GM21825 (cell line): ENCODE measurements at regions not wholly inside any gene's neighbourhood (a gene's known extent, or its start where the extent isn't known, plus 50 kb on each side); places are given as distances from the start of the nearest gene placed in this dataset.
"Not testable (repeated sequence)": the region's sequence is repeated elsewhere in the genome, so short reads cannot be mapped to it uniquely, and the experiment has no call there.

ENCODE experiments used
- ATAC-seq: cut with Tn5 transposase; IDR thresholded peaks from one replicate; pipeline ENCODE4 v1.9.1; 2021; ENCODE audit warnings: mild to moderate bottlenecking, moderate library complexity; ENCODE audit not compliant: unreplicated experiment

DNA sequence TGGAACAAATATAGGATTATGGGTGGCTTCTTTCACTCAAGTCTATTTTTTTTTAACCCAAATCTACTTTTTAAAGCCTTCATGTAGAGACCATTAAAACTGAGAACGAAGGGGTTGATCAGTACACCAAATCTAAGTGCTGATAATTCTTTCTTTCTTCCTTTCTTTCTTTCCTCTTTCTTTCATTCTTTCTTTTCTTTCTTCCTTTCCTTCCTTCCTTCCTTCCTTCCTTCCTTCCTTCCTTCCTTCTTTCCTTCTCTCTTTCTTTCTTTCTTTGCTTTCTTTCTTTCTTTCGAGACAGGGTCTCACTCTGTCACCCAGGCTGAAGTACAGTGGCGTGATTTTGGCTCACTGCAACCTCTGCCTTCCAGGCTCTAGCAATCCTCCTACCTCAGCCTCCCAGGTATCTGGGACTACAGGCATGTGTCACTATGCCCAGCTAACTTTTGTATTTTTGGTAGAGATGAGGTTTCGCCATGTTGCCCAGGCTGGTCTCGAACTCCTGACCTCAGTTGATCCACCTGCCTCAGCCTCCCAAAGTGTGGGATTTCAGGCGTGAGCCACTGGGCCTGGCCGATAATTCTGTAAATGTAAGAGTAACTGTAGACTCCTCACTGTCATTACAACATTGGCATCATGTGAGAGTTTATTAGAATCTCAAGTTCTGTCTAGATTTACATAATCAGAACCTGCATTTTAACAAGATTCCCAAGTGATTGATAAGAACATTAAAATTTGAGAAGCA lies 236.4 kb downstream of the TFEC start:
- no peak for ATAC-seq

DNA sequence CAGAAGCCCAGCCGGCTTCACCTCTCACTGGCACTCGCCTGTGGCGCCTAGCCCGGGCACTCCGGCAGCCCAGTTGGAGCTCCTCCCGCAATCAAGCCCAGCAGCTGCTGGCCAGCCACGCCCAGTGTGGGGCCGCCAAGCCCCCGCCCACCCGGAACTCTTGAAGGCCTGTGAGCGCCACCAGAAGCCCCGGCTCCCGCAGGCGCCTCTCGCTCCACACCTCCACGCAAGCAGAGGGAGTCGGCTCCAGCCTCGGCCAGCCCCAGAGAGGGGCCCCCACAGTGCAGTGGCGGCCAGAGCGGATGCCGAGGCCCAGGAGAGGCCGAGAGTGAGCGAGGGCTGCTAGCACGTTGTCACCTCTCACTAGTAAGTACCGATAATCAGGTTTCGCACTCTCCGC lies 240.7 kb downstream of the TFEC start:
- ATAC-seq, result no peak

DNA sequence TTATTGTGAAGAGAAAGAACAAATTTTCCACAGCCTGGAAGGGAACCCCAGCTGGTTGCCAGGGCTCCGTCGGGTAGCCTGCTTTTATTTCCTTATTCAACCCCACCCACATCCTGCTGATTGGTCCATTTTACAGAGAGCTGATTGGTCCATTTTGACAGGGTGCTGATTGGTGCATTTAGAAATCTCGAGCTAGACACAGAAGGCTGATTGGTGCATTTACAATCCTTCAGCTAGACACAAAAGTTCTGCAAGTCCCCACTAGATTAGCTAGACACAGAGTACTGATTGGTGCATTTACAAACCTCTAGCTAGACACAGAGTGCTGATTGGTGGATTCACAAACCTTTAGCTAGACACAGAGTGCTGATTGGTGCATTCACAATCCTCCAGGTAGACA lies 241.1 kb downstream of the TFEC start:
- ATAC-seq, result not testable (repeated sequence)

DNA sequence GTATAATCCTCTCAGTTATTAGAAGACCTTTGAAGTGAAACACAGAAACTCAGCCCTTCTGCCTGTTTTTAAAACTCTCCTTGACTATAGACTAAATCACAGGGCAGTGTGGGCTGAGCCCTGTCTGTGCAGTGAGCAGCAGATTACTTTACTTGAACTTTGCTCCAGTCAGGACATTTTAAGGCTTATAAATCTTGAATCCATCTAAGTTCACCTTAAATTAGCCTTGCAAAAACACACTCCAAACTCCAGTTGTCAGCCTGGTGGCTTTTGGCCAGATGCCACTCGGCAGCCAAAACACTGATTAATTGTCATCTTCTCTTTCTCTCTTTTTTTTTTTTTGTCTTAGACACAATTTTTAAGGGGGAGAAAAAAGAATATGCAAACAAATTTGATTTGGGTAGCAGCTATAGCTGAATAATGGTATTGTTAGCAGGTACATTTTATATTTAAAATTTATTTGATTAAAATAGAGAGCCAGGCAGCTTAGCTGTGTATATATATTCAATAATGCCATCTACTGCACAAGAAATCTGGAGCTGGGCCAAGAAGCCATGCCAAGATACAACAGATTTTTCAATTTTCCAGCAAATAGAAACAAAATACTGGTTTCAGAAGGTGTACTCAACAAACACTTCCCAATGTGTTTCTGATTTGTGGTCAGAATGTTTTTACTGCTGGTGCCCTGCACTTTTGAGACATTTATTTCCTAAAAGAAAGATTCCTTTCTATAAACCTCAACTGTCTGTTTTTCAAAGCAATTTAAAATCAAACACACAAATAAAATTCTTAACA lies 247.7 kb downstream of the TFEC start:
- ATAC-seq, result no peak

DNA sequence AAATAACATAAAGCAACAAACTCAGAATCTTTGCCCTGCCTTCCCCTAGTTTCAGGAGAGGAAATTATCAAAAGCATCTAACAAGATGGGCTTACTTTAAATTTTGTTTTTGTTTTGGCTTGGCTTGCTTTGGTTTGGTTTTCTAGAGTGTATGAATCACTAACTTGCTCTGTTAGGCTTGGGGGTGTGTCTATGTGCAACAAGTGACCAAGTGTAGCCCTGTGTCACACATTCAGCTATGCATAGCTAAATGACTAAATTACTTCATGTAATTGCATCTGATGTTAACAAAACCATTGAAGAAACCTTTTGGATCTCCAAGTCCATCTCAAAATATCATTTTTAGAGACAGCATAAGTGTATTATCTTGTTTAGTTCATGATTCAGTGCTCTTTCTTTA lies 251.0 kb downstream of the TFEC start:
- ATAC-seq, result no peak

DNA sequence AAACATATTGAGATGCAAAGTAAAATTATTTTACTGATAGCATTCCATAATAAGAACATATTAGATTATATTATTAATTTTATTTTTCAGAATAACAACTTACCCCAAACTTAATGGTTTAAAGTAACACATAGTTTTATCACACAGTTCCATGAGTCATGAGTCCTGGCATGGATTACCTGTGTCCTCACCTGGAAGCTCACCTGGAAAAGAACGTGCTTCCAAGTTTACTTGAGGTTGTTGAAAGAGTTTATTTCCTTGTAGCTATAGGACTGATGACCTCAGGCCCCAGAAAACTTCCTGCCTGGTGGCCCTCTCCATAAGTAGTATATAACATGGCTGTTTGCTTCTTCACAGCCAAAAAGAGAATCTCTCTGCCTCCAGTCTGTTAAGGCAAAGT lies 254.6 kb downstream of the TFEC start:
- ATAC-seq, result no peak

DNA sequence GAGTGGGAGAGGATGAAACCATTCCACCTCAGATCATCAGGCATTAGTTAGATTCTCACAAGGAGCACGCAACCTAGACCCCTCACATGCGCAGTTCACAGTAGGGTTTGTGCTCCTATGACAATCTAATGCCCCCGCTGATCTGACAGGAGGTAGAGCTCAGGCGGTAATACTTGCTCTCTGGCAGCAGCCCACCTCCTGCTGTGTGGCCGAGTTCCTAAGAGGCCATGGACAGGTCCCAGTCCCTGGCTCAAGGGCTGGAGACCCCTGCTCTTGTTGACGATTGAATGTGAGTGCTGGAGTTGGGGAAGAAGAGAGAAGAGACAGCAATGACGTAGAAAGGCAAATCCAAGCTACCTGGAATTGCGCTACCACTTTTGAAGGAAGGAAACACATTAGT lies 267.2 kb downstream of the TFEC start:
- ATAC-seq, result no peak

DNA sequence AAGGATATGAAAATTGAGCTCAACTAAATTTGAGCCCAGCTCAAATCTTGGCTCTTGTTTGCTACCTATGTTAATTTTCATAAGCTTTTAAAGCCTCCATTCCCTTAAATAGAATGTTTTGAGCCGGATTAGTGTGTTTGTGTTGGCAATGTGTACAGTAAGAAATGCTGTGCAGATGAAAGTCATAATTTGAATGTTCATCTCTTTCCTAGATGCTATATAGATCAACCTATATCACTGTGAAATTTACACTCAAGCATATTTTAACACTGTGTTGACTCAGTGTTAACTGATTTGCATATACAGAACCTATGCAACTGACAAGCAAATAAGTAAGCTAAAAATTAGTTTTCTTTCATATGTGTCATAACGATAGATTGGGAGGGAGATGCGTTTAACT lies 272.5 kb downstream of the TFEC start:
- ATAC-seq, result no peak

DNA sequence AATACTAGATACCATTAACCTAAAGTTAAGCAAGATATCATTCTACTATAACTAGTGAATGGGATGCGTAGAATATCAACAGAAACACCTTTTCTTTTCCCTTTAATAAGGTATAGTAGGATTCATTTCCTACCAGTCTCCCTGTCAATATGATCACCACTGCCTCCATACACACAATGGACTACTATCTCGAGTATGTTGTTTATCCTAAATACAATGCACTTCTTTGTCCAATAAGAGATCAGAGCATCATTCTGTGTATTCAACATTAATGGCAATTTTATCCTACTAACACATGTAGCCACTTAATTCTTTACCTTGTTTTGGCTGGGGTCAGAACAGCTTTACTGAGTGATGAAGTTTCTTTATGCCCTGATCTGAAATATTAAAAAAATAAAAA lies 276.3 kb downstream of the TFEC start:
- ATAC-seq, result no peak

DNA sequence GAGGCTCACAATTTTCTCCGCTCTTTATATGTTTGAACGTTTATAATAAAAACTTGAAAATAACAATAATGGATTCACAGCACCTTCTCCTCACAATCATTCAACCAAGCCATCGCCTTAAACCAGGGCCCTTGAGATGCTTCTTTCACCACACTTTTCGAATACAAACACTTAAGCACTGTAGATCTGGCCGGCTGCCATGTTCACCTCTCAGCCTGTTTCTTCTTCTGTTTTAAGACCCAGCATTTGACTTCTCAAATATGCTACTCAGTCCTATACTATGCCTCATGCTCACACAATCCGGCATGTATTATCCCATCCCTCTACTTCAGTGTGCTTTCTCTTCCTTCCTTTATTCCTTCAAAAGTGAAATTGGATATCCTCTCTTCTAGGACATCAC lies 280.6 kb downstream of the TFEC start:
- ATAC-seq, result no peak

DNA sequence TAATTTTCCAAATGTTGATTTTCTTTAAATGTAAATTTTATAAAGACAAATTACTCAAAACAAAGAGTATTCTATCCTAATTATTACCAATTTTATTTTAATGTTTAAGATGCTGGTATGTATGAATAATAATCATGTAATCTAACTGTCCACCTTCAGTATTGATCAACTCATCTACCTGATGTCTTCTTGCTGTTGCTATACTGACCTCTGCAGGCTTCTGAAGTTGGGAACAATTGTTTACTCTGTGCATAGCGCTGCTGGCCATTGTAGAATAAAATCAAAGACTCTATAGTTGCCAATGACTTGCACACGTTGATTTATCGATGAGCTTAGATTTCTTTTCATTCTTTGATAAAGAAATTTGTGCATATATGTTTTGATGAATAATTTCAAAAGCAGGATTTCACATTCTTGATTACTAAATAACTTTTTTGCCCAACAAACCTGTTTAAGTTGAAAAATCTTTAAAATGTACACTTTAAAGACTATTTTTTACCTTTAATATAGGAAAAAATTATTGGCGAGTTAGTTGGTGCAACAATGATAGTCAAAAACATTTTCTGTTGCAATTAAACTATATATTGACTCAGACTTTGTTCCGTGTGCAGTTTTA lies 282.3 kb downstream of the TFEC start:
- no peak for ATAC-seq

DNA sequence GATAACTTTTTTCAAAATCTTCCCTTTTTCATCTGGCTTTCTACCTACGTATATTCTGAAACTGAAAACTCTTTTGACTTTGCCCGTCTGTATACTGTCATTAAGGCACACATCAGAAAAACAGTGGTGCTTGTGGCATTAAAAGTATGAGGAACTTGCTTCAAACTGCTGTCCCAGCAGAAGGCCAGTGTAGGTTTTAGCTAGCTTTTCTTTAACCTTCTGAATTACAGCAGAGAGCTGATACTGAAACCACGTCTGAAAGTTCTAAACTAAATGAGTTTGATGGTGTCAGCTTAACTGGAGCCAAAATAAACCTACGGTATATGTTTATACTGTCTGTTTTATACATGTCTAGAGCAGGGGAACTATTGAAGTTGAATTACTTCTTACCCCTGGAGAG lies 283.4 kb downstream of the TFEC start:
- no peak for ATAC-seq

DNA sequence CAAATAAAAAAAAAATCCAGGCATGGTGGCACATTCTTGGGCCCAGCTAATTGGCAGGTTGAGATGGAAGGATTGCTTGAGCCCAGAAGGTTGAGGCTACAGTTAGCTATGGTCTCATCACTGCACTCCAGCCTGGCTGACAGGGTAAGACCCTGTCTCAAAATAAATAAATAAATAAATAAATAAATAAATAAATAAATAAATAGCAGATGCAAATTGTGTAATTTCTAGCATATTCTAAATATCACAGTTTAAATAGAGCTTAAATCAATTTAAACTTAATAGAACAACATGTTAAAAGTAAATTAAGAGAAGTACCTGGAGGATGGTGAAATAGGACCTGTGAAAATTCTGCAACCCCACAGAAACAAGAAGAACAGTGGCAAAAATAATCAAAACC lies 290.5 kb downstream of the TFEC start:
- ATAC-seq, result no peak

DNA sequence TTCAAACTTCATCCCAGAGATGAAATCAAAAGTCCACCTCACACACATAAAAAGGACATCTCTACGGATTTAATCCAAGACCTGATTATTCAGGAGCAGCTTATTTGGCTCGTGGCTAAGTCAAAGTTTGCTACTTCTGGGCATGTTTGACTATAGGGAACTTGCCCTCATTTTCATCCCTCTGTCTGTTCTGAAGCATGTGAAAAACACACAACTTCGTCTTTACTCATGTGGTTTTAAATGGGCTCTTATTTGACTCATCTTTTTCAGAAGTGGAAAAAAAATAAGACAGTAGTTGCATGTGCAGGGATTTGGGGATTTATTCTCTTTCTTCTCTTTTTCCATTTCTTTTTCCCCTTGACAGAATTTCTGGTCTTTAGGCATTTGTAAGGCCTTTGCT lies 295.9 kb downstream of the TFEC start:
- ATAC-seq, result no peak

DNA sequence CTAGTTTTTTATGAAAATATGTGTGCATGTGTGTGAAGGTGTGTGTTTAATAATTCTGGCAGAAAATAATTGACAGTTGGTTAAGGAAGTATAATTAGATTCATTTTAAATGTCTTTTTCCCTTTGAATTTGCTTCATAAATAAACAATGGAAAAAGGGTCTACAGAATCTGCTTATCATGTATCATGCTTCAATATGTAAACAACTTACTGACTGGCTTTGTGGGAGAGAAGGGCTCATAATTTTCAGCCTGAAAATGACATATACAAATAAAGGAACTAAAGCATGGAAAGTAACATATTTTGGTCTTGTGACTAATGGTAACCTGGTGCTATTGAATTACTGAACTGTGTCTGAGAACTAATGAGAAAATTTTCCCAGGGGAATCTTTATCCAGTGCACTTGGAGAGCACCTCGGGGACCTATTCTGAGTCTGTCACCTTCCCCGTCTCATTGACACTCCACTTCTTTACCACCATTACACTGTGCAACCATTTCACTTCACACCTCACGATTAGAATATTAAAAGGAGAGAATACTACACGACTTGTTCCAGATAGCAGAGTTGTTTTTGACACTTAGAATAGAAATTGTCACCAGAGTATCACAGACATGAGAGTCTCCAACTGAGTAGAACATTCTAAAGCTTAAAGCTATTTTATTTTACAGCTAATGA lies 298.6 kb downstream of the TFEC start:
- no peak for ATAC-seq

DNA sequence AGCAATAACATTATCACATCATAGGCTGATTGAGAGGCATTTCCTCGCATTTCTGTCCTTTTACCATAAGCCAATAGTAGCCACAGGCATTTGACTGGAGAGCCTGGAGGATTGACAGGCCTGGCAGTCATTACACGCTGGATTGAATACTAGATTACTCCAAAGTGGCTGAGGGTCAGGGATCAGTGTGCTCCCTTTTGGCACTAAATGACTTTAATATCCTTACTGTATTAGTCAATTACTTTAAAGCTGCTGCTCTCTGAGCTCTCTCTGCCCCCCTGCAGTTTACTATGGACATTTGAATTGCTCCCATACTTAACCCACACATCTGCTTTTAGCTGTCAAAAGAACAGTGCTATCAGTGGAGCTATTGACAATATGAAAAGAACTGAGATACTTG lies 302.0 kb downstream of the TFEC start:
- no peak for ATAC-seq

DNA sequence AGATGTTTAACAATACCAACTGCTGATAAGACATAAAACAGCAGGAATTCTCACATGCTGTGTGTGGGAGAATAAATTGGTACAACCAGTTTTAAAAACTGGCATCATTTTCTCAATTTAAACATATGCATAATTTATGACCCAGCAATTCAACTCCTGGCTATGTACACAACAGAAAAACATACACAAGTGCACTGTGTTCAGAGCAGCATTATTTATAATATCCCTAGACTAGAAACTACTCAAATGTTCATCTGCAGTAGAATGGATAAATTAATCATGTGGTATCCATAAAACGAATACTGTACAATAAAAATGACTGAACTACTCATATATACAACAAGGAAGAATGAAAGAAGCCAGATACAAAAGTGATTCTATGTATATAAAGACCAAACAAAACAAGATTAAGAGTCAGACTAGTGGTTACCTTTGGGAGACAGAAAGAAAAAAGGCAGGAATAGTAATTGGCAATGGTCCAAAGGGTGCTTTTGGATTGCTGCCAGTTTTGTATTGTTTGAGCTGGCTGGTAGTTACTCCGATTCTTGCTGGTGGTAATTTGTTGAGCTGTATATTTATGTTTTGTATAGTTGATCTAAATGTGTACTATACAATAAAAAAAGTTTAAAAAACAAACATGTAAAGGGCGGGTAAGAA lies 306.0 kb downstream of the TFEC start:
- no peak for ATAC-seq

DNA sequence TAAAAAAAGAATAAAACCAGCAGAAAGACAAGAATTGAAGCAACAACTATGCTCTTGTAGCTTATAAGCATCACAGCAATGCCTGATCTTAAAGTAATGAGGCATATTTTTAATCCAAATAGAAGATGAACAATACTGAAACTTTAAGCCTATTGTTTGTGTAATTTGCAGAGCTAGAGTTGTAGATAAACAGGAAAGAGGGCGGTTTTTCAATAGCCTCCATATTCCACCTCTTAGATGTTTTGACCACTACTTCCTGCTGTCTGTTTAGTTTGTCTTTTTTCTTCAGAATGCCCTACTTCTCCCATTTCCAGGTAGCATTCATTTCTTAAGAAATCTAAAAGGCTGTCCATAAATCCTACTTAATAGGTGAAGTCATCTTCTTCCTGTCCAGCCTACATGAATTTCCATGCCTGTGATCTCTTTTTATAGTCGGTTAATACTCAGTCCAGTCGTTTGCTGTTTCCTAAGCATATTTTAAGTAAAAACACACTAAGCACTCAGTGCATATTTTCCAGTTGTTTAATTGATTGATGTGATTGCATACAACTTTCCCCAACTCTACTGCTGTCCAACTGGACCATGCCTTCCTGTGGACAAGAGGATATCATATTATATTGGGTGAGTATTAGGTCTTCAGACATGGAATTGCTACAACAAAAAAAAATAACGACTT lies 308.1 kb downstream of the TFEC start:
- no peak for ATAC-seq

DNA sequence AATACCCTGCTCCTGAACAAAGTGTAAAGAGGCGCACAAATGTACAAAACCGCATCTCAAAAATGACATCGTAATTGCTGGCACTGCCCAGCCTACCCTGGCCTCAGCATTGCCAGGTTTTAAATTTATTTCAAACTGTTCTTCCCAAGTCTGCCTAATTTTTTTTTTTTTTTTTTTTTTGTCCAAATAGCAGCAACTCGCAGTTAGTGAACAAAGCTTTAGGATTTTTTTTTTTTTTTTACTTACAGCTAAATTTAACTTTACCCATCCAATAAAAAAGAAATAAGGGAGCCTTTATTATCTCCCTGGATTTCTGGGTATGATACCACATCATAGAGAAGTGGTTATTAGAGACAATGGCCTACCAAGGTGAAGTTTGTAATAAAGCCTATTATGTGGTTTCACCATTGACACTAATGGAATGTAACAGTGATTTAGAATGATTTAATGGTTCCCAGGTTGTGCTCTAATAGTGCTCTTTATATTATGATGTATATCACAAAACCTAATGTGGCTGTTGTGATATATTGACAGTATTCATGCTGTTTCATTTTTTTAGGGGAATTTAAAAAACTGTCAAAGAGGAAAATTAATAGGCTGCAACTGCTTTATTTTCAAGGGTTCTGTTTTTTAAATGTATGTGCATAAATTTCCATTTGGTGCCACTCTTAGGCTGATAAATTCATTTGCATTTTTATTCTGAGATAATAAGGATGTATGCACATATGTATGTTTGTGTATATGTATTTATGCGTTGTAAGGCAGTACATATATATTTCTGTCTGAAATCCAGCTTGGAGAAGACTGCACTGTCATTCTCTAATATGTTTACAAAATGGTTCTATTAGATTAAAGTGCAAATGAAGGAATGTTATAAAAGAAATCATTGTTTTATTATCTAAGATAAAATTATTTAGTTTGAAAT lies 309.0 kb downstream of the TFEC start:
- no peak for ATAC-seq
